Sigmoid colon (tissue), 6 donors: ENCODE measurements at regions not wholly inside any gene's neighbourhood (a gene's known extent, or its start where the extent isn't known, plus 50 kb on each side); places are given as distances from the start of the nearest gene placed in this dataset.

Experiments used
- DNase-seq: peaks from one replicate; pipeline ENCODE4 v3.0.0-alpha.2; 2019
- H3K27ac ChIP-seq, 4 donors: fragments of 200-600 bp; sonication (generic); one replicate each; pipeline ENCODE4 v1.5.1; 2016 to 2019; ENCODE audit warnings: mild to moderate bottlenecking in 1 of 4
- H3K27me3 ChIP-seq, 3 donors: fragments of 200-600 bp; sonication (generic); one replicate each; pipeline ENCODE4 v1.5.1; 2019; ENCODE audit warnings: mild to moderate bottlenecking in 1 of 3
- H3K36me3 ChIP-seq, 4 donors: fragments of 200-600 bp; sonication (generic); one replicate each; pipeline ENCODE4 v1.5.1; 2016 to 2019
- H3K4me1 ChIP-seq, 4 donors: fragments of 200-600 bp; sonication (generic); one replicate each; pipeline ENCODE4 v1.5.1; 2017 to 2019
- H3K4me3 ChIP-seq, 4 donors: fragments of 200-600 bp; sonication (generic); one replicate each; pipeline ENCODE4 v1.5.1; 2017 to 2019; ENCODE audit warnings: mild to moderate bottlenecking in 2 of 4, moderate library complexity in 1 of 4
- H3K9me3 ChIP-seq, 4 donors: fragments of 200-600 bp in 3 of 4; sonication (generic) in 3 of 4; one replicate each; pipeline versions ENCODE4 v1.5.1 to v1.6.1; 2013 to 2019
- EP300 ChIP-seq, 4 donors: sonication (generic); formaldehyde crosslinking; IDR thresholded peaks; one replicate each; pipeline ENCODE4 v1.6.1; 2017; ENCODE audit warnings: antibody characterized with exemption in 4 of 4
- POLR2A ChIP-seq, 2 donors: fragments of 450-650 bp; IDR thresholded peaks; one replicate each; pipeline ENCODE4 v1.6.1; 2016; ENCODE audit warnings: antibody characterized with exemption in 2 of 2, mild to moderate bottlenecking in 2 of 2, moderate library complexity in 2 of 2
- POLR2AphosphoS5 ChIP-seq, 4 donors: sonication (generic); formaldehyde crosslinking; IDR thresholded peaks; one replicate each; pipeline ENCODE4 v1.6.1; 2017; ENCODE audit warnings: antibody characterized with exemption in 4 of 4
- WGBS, 2 donors: extraction: QIAGEN DNeasy Blood & Tissue Kit; methylation state at CpG; one replicate each; pipeline ENCODE4 v1.1.7; 2013; 5-methylcytosine and 5-hydroxymethylcytosine counted together
- intact Hi-C: fragments of 100-400 bp; cut with DNase I; formaldehyde crosslinking; loops from one replicate; pipeline ENCODE4 v1.15.1; 2023
- TF ChIP-seq, protein P1 (sequence below), 4 experiments: fragments of 450-650 bp in 3 of 4; fragments of 200-600 bp in 1 of 4; IDR thresholded peaks; one replicate each; pipeline ENCODE4 v1.5.1; 2016 to 2019; ENCODE audit warnings: antibody characterized with exemption in 4 of 4, mild to moderate bottlenecking in 3 of 4, moderate library complexity in 2 of 4
- donor health status: healthy with polysubstance abuse.
- donor health status: healthy.

DNA sequence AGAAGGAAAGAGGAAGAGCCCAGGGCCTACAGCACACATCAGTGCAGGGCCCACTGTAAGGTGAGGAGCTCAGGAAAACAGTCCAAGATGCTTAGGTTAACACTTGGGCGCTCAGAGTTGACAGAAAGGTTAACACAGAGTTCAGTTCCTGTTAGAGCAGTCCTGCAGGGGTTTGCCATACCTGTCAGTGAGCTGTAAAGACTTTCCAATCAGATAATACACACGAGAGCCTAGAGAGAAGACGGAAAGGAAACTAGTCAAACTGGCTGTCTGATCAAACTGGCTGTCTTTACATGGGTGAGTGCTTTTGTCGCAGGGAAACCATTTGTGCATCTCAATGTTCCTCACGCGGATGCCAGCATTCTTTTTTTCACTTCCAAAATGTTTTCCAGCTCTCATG is 61.4 kb upstream of the ARHGEF26 start:
- Histone ChIP-seq H3K27me3 (no peaks in the 10 kb centered on the region), H3K9me3 (no peaks in the 10 kb centered on the region), H3K27ac (peak overlapping the region; percentile 60 to 86 (median 84)), H3K36me3 (no peaks in the 10 kb centered on the region), H3K4me1 (peaks cover 0 to 40% (median 23%) of the 10 kb centered on the region in 4 donors), H3K4me3 (no peak overlapping the region)
- TF ChIP-seq EP300 (IDR thresholded peaks at IDR 0.05) (no peak), POLR2A (IDR thresholded peaks at IDR 0.05) (no peak), POLR2AphosphoS5 (IDR thresholded peaks at IDR 0.05) (no peak)
- TF ChIP-seq, protein P1, sequence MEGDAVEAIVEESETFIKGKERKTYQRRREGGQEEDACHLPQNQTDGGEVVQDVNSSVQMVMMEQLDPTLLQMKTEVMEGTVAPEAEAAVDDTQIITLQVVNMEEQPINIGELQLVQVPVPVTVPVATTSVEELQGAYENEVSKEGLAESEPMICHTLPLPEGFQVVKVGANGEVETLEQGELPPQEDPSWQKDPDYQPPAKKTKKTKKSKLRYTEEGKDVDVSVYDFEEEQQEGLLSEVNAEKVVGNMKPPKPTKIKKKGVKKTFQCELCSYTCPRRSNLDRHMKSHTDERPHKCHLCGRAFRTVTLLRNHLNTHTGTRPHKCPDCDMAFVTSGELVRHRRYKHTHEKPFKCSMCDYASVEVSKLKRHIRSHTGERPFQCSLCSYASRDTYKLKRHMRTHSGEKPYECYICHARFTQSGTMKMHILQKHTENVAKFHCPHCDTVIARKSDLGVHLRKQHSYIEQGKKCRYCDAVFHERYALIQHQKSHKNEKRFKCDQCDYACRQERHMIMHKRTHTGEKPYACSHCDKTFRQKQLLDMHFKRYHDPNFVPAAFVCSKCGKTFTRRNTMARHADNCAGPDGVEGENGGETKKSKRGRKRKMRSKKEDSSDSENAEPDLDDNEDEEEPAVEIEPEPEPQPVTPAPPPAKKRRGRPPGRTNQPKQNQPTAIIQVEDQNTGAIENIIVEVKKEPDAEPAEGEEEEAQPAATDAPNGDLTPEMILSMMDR (IDR thresholded peaks at IDR 0.05), result no peak
- intact Hi-C loops, result loop anchor here (2.0 kb wide), 1 partner anchor 61 kb away; the partner anchor contains the start of gene ARHGEF26
- no peak for DNase-seq
- 71 to 76% methylated on average over 6 of the region's 6 CpGs for WGBS, 2 donors

DNA sequence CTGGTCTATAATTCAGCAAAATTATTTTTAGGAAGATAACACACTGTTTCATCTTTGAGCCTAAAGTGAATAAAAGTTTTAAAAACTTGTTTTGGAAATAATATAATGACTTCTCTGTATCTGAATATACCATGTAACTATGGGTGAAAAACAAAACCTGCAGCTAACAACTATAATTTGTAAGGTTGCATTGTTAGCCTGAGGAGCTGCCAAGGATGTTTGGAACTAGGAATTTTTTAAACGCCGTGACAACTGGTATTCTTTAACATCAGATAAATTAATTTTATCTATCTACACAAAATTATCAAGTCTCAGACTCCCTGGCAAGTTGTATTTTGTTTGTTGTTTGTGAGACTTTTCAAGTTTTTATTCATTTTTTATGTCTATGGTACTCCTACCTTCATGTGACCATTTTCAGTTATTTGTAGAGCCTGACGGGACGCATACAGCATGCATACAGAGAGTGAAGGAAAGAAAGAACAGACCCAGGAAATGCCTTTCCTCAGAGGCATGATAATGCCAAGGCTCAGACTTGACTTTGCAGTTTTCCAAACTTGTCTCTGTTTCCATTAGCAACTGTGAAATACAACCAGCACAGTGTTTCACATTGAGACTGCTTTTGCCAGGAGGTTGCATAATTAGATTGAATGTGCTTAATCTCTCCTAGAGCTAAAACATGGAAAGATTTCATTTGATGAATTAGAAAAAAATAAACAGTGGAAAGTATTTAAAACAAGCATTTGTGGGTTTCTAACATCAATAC is 60.8 kb upstream of the ARHGEF26 start:
- H3K27me3 ChIP-seq, result no peaks in the 10 kb centered on the region
- no peaks in the 10 kb centered on the region for H3K9me3 ChIP-seq
- intact Hi-C loops, result loop anchor here (2.0 kb wide), 1 partner anchor 60 kb away; the partner anchor contains the start of gene ARHGEF26
- peaks cover 0 to 40% (median 23%) of the 10 kb centered on the region in 4 donors for H3K4me1 ChIP-seq
- 79 to 87% methylated on average over 4 of the region's 4 CpGs for whole genome bisulfite sequencing, 2 donors
- H3K4me3 ChIP-seq, result peak overlapping the region in 1 of 4 donors; percentile 7
- no peak for DNase-seq
- H3K27ac ChIP-seq, result peak overlapping the region; percentile 60 to 86 (median 84)
- H3K36me3 ChIP-seq, result no peaks in the 10 kb centered on the region
- TF ChIP-seq, protein P1 (IDR thresholded peaks at IDR 0.05), result no peak
- TF ChIP-seq EP300 (IDR thresholded peaks at IDR 0.05), result peak in 2 of 4 donors; percentile 52 to 66
- TF ChIP-seq POLR2AphosphoS5 (IDR thresholded peaks at IDR 0.05), result peak in 3 of 4 donors; percentile 73 to 75 (median 73)
- no peak for TF ChIP-seq POLR2A (IDR thresholded peaks at IDR 0.05)

DNA sequence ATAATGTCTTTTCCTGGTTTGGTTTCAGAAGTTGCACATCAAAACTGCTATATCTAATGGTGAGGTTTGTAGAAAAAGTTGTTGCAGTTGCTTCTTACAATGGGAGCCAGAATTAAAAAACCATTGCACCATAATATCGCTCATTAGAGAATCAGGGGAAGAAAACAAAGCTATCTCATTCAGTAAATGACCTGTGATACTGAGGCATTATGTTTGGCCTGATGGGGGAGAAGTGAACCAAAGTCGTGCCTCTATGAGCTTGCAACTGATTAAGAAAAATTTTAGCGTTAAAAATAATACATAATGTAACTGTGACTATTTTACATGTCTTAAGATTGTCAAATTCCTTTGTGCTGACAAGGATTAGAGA is 60.2 kb upstream of the ARHGEF26 start:
- intact Hi-C loops, result loop anchor here (2.0 kb wide), 1 partner anchor 60 kb away; the partner anchor contains the start of gene ARHGEF26
- 74 to 76% methylated on average over 3 of the region's 3 CpGs for WGBS, 2 donors
- H3K4me3 ChIP-seq, result no peak overlapping the region

DNA sequence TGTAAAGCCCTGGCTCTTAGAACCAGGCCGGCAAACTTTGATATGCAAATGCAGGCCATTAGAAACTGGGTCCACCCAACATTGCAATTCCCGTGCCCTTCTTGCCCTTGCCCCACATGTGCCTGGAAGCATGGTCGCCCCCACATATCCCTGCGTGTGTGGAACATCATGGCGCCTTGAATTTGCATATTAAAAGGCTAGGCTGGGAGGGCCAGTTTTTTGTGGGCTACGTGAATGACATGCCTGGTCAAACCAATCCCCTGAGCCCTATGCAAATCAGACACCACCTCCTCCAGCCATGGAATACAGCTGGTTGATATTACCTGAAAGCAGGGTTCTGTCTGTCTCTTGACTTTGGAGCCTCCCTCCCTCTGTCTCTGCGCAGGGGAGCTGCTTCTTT is 58.7 kb upstream of the ARHGEF26 start:
- 81 to 93% methylated on average over 7 of the region's 7 CpGs for WGBS, 2 donors
- no peaks in the 10 kb centered on the region for H3K36me3 ChIP-seq
- no peak overlapping the region for H3K4me3 ChIP-seq
- no peak for DNase-seq
- H3K4me1 ChIP-seq, result peaks cover 0 to 37% (median 21%) of the 10 kb centered on the region in 4 donors
- no peaks in the 10 kb centered on the region for H3K27me3 ChIP-seq
- intact Hi-C loops, result no loop called here
- no peak for TF ChIP-seq POLR2AphosphoS5 (IDR thresholded peaks at IDR 0.05)
- peak overlapping the region in 1 of 4 donors; percentile 84 for H3K27ac ChIP-seq
- H3K9me3 ChIP-seq, result no peaks in the 10 kb centered on the region

More for the DNA sequence above, 60.2 kb upstream of the ARHGEF26 start:
- DNase-seq, result no peak
- Histone ChIP-seq H3K27ac (peak overlapping the region; percentile 60 to 86 (median 84)), H3K9me3 (no peaks in the 10 kb centered on the region), H3K36me3 (no peaks in the 10 kb centered on the region), H3K27me3 (no peaks in the 10 kb centered on the region), H3K4me1 (peaks cover 0 to 40% (median 23%) of the 10 kb centered on the region in 4 donors)
- TF ChIP-seq EP300 (IDR thresholded peaks at IDR 0.05) (no peak), POLR2A (IDR thresholded peaks at IDR 0.05) (no peak), POLR2AphosphoS5 (IDR thresholded peaks at IDR 0.05) (no peak)
- TF ChIP-seq, protein P1 (IDR thresholded peaks at IDR 0.05), result no peak

DNA sequence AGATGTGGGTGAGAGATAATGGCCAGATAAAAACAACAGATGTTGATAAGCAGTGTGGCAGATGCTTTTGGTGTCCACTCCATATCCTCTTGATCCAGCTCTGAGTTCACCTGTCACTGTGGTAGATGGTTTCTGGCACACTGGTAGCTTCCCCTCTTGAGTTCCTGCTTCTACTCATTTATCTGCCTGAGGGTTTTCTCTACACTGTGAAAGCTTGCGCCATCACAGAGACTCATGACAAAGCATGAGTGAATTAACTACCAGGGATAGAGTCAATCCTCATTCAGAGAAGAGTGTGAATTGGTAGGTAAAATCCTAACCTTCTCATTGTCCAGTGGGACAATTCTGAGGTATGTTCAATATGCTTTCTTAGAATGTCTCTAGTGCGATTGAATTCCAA is 50.0 kb upstream of the ARHGEF26 start:
- H3K9me3 ChIP-seq, result peaks cover 0 to 2% (median 0%) of the 10 kb centered on the region in 4 donors
- DNase-seq, result no peak
- TF ChIP-seq POLR2A (IDR thresholded peaks at IDR 0.05) (no peak), POLR2AphosphoS5 (IDR thresholded peaks at IDR 0.05) (no peak), EP300 (IDR thresholded peaks at IDR 0.05) (no peak)
- TF ChIP-seq, protein P1 (IDR thresholded peaks at IDR 0.05), result no peak
- H3K4me1 ChIP-seq, result no peaks in the 10 kb centered on the region
- no peak overlapping the region for H3K27ac ChIP-seq
- no peaks in the 10 kb centered on the region for H3K36me3 ChIP-seq
- intact Hi-C loops, result no loop called here
- no peaks in the 10 kb centered on the region for H3K27me3 ChIP-seq
- H3K4me3 ChIP-seq, result no peak overlapping the region
- WGBS, 2 donors, result 91 to 94% methylated on average over 2 of the region's 2 CpGs
